Activated T-cell treated with anti-CD3 and anti-CD28 coated beads, Interleukin-2, amount 50 U/mL, for 24 hours (primary cell): ENCODE measurements at regions not wholly inside any gene's neighbourhood (a gene's known extent, or its start where the extent isn't known, plus 50 kb on each side); places are given as distances from the start of the nearest gene placed in this dataset.

ENCODE experiments used
- DNase-seq: peaks from one replicate; pipeline ENCODE4 v3.0.0-alpha.2; 2020
- H3K27ac Mint-ChIP-seq: 2 replicates; pipeline ENCODE4 v1.8.0; 2020; ENCODE audit warnings: mild to moderate bottlenecking, mixed read lengths
- H3K27me3 Mint-ChIP-seq: 2 replicates; pipeline ENCODE4 v1.8.0; 2020; ENCODE audit warnings: mixed read lengths
- H3K36me3 Mint-ChIP-seq: 2 replicates; pipeline ENCODE4 v1.8.0; 2020; ENCODE audit warnings: low read depth, mixed read lengths
- H3K4me1 Mint-ChIP-seq: 2 replicates; pipeline ENCODE4 v1.8.0; 2020; ENCODE audit warnings: low read depth, mixed read lengths
- H3K4me3 Mint-ChIP-seq: 2 replicates; pipeline ENCODE4 v1.8.0; 2020; ENCODE audit warnings: mild to moderate bottlenecking, moderate library complexity, mixed read lengths
- H3K9me3 Mint-ChIP-seq: 2 replicates; pipeline ENCODE4 v1.8.0; 2020; ENCODE audit warnings: mixed read lengths

DNA sequence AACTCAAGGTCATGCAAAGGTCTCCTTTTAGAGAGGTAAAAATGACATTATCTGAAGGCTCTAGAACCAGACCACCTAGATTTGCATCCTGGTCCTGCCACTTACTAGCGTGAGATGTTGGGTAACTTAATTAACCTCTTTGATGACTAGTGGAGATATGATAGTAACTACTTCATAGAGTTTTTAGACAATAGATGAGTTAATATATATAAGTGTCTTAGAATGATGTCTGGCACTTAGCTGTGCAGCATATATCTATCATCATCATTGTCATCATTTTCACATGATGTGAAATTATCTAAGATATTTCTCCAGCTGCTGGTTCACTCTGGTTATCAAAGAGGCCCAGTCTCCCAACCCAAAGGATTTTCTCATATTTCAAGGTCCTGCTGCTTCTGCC is 126.1 kb upstream of the DCLK2 start:
- no peaks in the 10 kb centered on the region for H3K36me3 Mint-ChIP-seq
- no peak for DNase-seq
- no peaks in the 10 kb centered on the region for H3K4me1 Mint-ChIP-seq
- H3K4me3 Mint-ChIP-seq = no peak overlapping the region
- peaks cover 11% of the 10 kb centered on the region for H3K27me3 Mint-ChIP-seq
- no peaks in the 10 kb centered on the region for H3K9me3 Mint-ChIP-seq
- H3K27ac Mint-ChIP-seq = no peak overlapping the region

DNA sequence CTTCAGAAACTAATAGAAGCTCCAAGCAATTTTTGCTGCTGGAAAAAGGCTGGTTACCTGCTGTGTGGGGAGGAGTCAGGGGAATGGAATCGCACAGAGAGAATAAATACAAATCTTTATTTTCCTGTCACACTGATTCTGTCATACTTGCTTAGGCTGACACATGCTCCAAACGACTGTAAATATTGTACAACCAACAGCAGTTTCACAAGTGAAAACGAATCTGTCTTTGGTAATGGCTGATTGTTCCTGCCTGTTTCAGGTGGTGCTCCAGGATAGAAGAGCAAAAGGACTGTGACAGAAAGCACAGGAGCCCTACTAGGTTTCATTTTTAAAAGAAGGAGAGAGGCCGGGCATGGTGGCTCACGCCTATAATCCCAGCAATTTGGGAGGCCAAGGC is 125.5 kb upstream of the DCLK2 start:
- H3K4me1 Mint-ChIP-seq = no peaks in the 10 kb centered on the region
- DNase-seq = no peak
- no peaks in the 10 kb centered on the region for H3K9me3 Mint-ChIP-seq
- no peaks in the 10 kb centered on the region for H3K36me3 Mint-ChIP-seq
- H3K27me3 Mint-ChIP-seq = peaks cover 11% of the 10 kb centered on the region
- H3K27ac Mint-ChIP-seq = no peak overlapping the region
- no peak overlapping the region for H3K4me3 Mint-ChIP-seq

DNA sequence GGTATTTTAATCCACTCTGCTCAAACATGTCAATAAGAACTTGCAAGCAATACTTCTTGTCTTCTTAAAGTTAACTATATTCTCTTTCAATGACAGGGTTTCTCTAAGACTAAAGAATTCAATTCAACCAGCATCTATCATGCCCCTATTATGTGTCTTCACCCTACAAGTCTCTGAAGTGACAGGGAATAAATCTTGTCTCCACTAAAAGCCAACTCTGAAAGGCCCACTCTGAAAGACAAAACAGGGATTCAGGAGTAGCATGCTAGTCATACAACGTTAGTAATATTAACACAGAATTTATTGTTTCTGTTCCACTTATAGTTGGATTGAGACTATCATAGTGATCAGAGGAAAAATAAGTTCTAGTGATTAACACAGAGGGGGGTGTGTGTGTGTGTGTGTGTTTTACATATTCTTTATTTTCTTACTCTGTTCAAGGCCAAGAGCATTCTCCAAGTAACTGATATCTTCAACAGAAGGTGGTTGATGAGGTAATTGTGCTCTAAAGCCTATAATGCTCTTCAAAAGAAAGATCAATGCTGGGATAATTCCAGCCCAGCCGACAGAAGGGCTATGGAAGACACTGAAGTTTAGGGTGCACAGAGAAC is 122.4 kb upstream of the DCLK2 start:
- H3K9me3 Mint-ChIP-seq = no peaks in the 10 kb centered on the region
- no peaks in the 10 kb centered on the region for H3K4me1 Mint-ChIP-seq
- H3K4me3 Mint-ChIP-seq = no peak overlapping the region
- no peak for DNase-seq
- peaks cover 11% of the 10 kb centered on the region for H3K27me3 Mint-ChIP-seq
- no peak overlapping the region for H3K27ac Mint-ChIP-seq
- no peaks in the 10 kb centered on the region for H3K36me3 Mint-ChIP-seq

DNA sequence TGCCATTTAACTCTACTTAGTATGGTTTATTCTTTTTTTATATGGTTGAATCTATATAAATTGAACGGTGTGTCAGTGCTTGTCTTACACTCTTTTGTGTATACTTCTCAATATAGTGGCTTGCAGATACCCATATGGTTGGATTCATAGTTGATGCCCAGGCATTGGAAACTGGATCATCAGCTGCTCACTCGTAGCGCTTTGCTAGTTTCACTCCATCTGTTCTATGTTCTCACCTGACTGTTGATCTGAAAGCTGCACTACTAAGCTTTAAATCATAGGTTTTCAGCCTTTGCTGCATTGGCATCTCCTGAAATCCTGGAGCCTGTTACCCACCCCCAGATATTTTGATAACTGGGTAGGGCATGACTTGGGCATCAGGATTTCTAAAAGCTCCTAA is 121.6 kb upstream of the DCLK2 start:
- H3K4me3 Mint-ChIP-seq = no peak overlapping the region

DNA sequence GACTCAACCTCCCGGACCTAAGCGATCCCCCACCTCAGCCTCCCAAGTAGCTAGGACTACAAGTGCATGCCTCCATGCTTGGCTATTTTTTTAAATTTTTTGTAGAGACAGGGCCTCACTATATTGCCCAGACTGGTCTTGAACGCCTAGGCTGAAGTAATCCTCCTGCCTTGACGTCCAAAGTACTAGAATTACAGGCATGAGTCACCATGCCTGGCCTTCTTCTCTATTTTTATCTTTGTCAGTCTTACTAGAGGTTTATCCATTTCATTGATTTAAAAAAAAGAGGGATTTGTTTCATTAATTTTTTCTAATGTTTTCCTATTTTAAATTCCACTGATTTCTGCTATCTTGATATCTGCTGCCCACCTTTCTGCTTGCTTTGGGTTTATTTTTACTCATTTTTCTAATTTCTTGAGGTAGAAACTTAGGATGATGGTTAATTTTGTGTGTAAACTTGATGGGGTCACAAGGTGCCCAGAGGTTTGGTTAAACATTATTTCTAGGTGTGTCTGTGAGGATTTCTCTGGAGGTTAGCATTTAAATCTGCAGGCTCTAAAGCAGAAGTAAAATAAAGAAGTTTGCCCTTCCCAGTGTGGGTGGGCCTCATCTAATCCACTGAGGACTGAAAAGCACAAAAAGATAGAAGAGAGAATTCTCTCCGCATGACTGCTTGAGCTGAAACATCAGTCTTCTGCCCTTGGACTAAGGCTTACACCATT is 116.2 kb upstream of the DCLK2 start:
- Mint-ChIP-seq H3K36me3 (no peaks in the 10 kb centered on the region), H3K9me3 (no peaks in the 10 kb centered on the region), H3K4me3 (no peak overlapping the region), H3K4me1 (no peaks in the 10 kb centered on the region), H3K27me3 (peaks cover 11% of the 10 kb centered on the region), H3K27ac (no peak overlapping the region)
- DNase-seq = no peak

More for the DNA sequence above, 121.6 kb upstream of the DCLK2 start:
- Mint-ChIP-seq H3K27ac (no peak overlapping the region), H3K9me3 (no peaks in the 10 kb centered on the region), H3K36me3 (no peaks in the 10 kb centered on the region), H3K4me1 (no peaks in the 10 kb centered on the region), H3K27me3 (peaks cover 11% of the 10 kb centered on the region)
- DNase-seq = no peak

DNA sequence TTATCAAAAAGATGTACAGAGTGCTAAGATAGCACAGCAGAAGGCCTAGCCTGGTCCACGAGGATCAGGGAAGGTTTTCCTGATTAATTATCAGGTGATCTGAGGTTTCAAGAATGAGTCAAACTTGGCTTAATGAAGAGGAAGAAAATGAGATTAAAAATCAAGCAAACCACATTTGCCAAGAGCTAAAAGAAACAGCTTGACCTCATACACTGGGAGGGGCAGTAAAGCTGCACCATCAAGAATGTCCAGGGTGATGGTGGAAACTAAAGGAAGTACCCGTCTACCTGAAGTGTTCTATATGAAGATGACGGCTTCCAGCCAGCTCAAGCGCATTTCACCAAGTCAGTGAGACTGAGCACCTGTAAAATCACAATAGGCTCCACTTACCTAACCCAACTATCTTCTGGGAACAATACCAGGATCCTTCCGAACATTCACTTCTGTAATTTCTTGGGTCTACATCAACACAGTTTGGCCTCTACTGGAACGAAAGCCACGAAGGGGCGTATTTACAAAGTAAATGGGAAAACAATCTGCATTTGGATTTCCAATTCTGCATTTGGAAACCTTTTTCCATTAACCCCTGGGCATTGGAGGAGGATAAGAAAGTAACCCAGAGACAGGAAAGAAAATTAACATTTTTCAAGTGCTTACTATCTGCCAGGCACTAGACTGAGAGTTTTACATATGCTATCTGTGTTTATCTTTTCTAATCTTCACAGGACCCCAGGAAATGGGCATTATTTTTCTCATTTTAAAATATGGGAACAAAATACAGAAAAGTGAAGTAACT is 114.0 kb upstream of the DCLK2 start:
- no peak overlapping the region for H3K4me3 Mint-ChIP-seq
- no peaks in the 10 kb centered on the region for H3K4me1 Mint-ChIP-seq
- no peak for DNase-seq
- H3K27ac Mint-ChIP-seq = no peak overlapping the region
- no peaks in the 10 kb centered on the region for H3K36me3 Mint-ChIP-seq
- H3K9me3 Mint-ChIP-seq = no peaks in the 10 kb centered on the region
- peaks cover 16% of the 10 kb centered on the region for H3K27me3 Mint-ChIP-seq

DNA sequence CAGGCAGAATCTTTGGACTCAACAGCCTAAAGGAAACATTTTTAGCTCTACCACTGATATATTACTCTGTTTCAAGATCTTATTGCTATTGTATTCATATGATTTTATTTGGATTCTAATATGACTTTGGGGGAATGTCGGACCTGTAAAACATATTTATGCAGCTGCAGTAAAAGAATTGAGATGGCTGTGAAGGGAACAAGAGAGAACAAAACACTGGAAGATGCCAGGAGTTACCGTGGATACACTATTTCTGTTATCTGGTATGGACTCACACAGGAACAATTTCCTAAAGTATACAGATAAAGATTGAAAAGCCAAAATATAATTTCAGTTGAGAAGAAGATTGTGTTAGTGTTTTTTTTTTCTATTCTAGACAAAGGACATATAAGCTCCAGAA is 113.0 kb upstream of the DCLK2 start:
- no peak for DNase-seq
- Mint-ChIP-seq H3K4me1 (no peaks in the 10 kb centered on the region), H3K27me3 (peaks cover 20% of the 10 kb centered on the region), H3K27ac (no peak overlapping the region), H3K4me3 (no peak overlapping the region), H3K36me3 (no peaks in the 10 kb centered on the region), H3K9me3 (no peaks in the 10 kb centered on the region)

DNA sequence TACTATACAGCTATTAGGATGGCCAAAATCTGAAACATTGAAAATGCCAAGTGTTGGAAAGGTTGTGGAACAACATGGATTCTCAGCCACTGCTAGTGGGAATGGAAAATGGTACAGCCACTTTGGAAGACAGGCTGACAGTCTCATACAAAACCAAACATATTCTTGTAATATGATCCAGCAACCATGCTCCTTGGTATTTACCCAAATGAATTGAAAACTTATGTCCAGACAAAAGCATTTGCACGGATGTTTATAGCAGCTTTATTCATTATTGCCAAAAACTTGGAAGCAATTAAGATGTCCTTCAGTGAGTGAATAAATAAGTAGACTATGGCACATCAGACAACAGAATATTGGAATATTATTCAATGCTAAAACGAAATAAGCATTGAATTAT is 105.8 kb upstream of the DCLK2 start:
- DNase-seq = no peak
- no peaks in the 10 kb centered on the region for H3K4me1 Mint-ChIP-seq
- H3K36me3 Mint-ChIP-seq = no peaks in the 10 kb centered on the region
- no peak overlapping the region for H3K4me3 Mint-ChIP-seq
- no peaks in the 10 kb centered on the region for H3K9me3 Mint-ChIP-seq
- H3K27ac Mint-ChIP-seq = no peak overlapping the region
- peaks cover 32% of the 10 kb centered on the region for H3K27me3 Mint-ChIP-seq

DNA sequence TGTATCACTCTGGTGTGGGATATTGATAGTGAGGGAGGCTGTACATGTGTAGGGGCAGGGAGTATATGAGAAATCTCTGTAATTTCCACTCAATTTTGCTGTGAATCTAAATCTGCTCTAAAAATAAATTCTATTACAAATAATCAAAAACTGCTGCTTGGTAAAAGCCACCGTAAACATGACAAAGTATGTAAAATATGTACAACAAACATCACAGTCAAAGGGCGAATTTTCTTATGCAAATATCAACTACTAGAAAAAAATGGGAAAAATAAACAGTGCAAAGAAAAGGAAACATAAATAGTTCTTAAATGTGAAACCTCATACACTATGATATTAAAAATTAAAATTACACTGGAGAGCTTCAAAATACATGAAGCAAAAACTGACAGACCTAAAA is 105.1 kb upstream of the DCLK2 start:
- no peaks in the 10 kb centered on the region for H3K4me1 Mint-ChIP-seq
- H3K27ac Mint-ChIP-seq = no peak overlapping the region
- no peak overlapping the region for H3K4me3 Mint-ChIP-seq
- peaks cover 32% of the 10 kb centered on the region for H3K27me3 Mint-ChIP-seq
- DNase-seq = no peak
- H3K36me3 Mint-ChIP-seq = no peaks in the 10 kb centered on the region
- H3K9me3 Mint-ChIP-seq = no peaks in the 10 kb centered on the region

DNA sequence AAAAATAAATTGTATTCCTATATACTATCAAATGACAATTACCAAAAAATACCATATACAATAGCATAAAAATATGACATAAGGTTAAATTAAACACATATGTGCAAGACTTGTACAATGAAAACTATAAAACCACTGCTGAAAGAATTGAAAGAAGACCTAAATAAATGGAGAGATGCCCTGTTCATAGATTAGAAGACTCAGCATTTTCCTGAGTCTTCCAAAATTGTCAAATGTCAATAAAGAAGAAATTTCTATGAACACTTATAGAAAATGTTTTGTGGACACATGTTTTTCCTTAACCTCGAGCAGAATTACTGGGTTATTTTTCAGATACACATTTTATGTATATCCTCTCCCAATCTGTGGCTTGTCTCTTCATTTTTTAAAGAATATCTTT is 103.1 kb upstream of the DCLK2 start:
- Mint-ChIP-seq H3K27me3 (peaks cover 23% of the 10 kb centered on the region), H3K4me3 (no peak overlapping the region), H3K9me3 (no peaks in the 10 kb centered on the region), H3K4me1 (no peaks in the 10 kb centered on the region), H3K36me3 (no peaks in the 10 kb centered on the region), H3K27ac (no peak overlapping the region)
- DNase-seq = no peak

DNA sequence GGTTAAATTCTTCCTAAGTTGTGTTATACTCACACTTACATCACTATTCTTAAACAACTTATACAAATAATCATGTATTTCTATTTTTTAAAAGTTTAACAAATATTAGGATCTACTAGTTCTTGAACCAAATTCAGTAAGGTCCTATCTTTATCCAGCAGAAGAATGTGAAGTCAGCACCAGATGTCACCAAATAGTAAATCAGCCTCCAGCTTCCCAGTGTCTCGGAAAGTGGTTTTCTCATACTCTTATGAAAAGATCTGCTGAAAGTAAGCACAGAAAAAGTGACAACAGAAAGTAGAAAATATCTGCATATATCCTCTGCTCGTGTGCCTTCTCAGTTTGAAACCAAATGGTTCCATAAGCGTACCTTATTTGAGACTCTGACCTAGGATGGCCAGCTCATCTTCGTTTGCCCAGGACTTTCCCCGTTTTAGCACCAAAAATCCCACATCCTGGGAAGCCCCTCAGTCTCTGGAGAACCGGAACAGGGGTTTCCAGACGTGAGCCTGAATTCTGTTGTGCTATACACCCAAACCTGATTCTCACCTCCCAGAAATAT is 98.0 kb upstream of the DCLK2 start:
- Mint-ChIP-seq H3K4me3 (no peak overlapping the region), H3K27ac (no peak overlapping the region), H3K27me3 (peaks cover 3% of the 10 kb centered on the region)

DNA sequence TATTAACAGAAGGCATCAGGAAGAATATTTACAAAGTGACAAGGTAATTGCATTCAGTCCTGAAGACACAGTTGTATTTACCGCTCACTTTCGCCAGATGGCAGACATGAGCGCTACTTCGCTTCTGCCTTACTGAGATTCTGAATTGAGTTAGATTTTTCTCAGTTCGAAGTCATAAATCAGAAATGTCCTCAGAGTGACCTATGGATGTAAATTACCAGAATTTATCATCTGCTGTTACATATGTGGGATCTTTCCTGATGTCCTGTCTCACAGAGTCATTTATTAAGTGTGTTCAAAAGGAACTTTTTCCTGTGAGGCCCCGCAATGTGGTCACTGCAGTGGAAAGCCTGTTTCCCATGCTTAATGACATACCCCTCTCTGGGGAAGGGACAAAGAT is 97.3 kb upstream of the DCLK2 start:
- Mint-ChIP-seq H3K4me1 (peaks cover 8% of the 10 kb centered on the region), H3K4me3 (no peak overlapping the region), H3K27ac (no peak overlapping the region), H3K36me3 (no peaks in the 10 kb centered on the region), H3K9me3 (no peaks in the 10 kb centered on the region), H3K27me3 (peaks cover 3% of the 10 kb centered on the region)
- DNase-seq = peak; percentile 50

More for the DNA sequence above, 98.0 kb upstream of the DCLK2 start:
- no peaks in the 10 kb centered on the region for H3K36me3 Mint-ChIP-seq
- DNase-seq = no peak
- H3K9me3 Mint-ChIP-seq = no peaks in the 10 kb centered on the region
- peaks cover 2% of the 10 kb centered on the region for H3K4me1 Mint-ChIP-seq

DNA sequence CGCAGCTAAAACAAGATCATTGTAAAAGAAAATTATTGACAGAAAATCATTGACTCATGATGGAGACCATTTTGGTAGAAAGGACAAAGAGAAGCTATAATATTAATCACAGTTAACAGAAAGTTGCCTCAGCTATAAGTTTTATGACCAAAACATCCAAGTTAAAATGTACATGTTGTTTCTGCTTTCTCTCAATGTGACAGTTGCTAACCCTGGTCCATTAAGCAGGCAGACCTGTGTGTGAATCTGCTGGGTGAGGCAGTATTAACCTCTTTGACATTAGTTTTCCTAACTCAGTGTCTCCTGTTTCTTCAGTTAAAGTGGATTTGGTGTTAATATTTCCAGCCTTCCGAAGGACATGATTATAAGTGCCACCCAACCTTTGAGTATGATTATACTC is 94.8 kb upstream of the DCLK2 start:
- H3K27me3 Mint-ChIP-seq = no peaks in the 10 kb centered on the region
- no peaks in the 10 kb centered on the region for H3K9me3 Mint-ChIP-seq
- no peaks in the 10 kb centered on the region for H3K36me3 Mint-ChIP-seq
- H3K27ac Mint-ChIP-seq = no peak overlapping the region
- H3K4me1 Mint-ChIP-seq = peaks cover 15% of the 10 kb centered on the region
- no peak for DNase-seq
- H3K4me3 Mint-ChIP-seq = no peak overlapping the region

DNA sequence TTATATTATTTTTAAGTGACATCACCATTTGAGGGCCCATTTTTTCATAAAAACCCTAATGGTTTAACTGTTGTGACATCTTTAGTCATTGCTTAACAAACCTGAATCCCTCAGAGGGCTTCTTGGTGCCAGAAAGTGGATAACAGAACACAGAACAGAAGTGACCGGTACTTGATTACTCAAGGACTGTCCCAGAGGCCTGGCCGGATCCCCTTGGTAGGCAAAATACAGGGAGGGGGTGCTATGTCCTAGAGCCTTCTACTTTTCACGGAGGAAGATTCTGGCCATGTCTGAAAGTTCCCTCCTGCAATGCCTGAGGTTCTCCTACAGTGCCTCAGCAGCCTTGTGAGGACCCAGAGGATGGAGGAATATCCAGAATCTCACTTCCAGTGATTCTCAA is 94.3 kb upstream of the DCLK2 start:
- no peak overlapping the region for H3K27ac Mint-ChIP-seq
- no peak overlapping the region for H3K4me3 Mint-ChIP-seq
- no peaks in the 10 kb centered on the region for H3K36me3 Mint-ChIP-seq
- H3K9me3 Mint-ChIP-seq = no peaks in the 10 kb centered on the region
- H3K27me3 Mint-ChIP-seq = no peaks in the 10 kb centered on the region
- no peak for DNase-seq
- peaks cover 15% of the 10 kb centered on the region for H3K4me1 Mint-ChIP-seq

DNA sequence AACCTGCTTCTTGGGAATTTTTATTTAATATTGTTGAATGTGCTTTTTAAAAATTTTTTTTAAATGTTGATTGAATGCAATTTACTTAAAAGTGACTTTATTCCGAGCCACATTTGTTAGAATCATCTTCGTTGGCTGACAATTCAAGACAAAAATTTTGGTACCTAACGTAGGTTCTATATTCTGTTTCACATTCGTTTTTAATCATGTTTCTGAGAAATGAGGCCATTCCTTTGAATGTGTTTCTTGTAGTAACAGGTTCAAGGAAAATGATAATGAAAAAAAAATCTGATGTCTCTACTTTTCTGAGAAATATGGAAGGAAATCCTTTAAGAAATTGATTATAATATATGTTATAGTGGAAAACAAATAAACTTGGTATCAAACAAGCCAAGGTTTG is 92.3 kb upstream of the DCLK2 start:
- no peak for DNase-seq
- no peaks in the 10 kb centered on the region for H3K9me3 Mint-ChIP-seq
- H3K27me3 Mint-ChIP-seq = peaks cover 7% of the 10 kb centered on the region
- no peak overlapping the region for H3K4me3 Mint-ChIP-seq
- H3K36me3 Mint-ChIP-seq = no peaks in the 10 kb centered on the region
- H3K4me1 Mint-ChIP-seq = peaks cover 15% of the 10 kb centered on the region
- no peak overlapping the region for H3K27ac Mint-ChIP-seq
